Loucy (cell line): ENCODE measurements at regions not wholly inside any gene's neighbourhood (a gene's known extent, or its start where the extent isn't known, plus 50 kb on each side); places are given as distances from the start of the nearest gene placed in this dataset.

Experiments
- H2AFZ ChIP-seq: fragments of 200-600 bp; sonication (generic); 2 replicates; pipeline ENCODE4 v1.6.0; 2016; ENCODE audit warnings: antibody characterized with exemption, mild to moderate bottlenecking, low read length, moderate library complexity
- H3F3A ChIP-seq: fragments of 200-600 bp; 2 replicates; pipeline ENCODE4 v1.6.0; 2016; ENCODE audit warnings: antibody characterized with exemption, low read depth, mild to moderate bottlenecking
- H3K27me3 ChIP-seq: fragments of 200-600 bp; sonication (generic); 2 replicates; pipeline ENCODE4 v1.6.1; 2014; ENCODE audit warnings: low read length, mild to moderate bottlenecking; ENCODE audit not compliant: insufficient read depth, poor library complexity, severe bottlenecking
- H3K36me3 ChIP-seq: fragments of 200-600 bp; sonication (generic); 2 replicates; pipeline ENCODE4 v1.6.1; 2016; ENCODE audit warnings: low read length; ENCODE audit not compliant: insufficient read depth
- H3K4me1 ChIP-seq: fragments of 200-600 bp; sonication (generic); 2 replicates; pipeline ENCODE4 v1.5.1; 2014; ENCODE audit warnings: low read length, mild to moderate bottlenecking; ENCODE audit not compliant: insufficient read depth, poor library complexity, severe bottlenecking
- H3K4me2 ChIP-seq: fragments of 200-600 bp; sonication (generic); 2 replicates; pipeline ENCODE4 v1.6.0; 2014; ENCODE audit warnings: antibody characterized with exemption, low read length, low read depth, mild to moderate bottlenecking; ENCODE audit not compliant: poor library complexity, severe bottlenecking
- H3K4me3 ChIP-seq: fragments of 200-600 bp; sonication (generic); 2 replicates; pipeline ENCODE4 v1.5.1; 2014; ENCODE audit warnings: low read length, mild to moderate bottlenecking, mixed read lengths; ENCODE audit not compliant: poor library complexity, severe bottlenecking
- H3K79me2 ChIP-seq: fragments of 200-600 bp; sonication (generic); 2 replicates; pipeline ENCODE4 v1.6.1; 2014; ENCODE audit warnings: low read length; ENCODE audit not compliant: insufficient read depth
- H3K9ac ChIP-seq: fragments of 200-600 bp; sonication (generic); 2 replicates; pipeline ENCODE4 v1.6.0; 2014; ENCODE audit warnings: mild to moderate bottlenecking, low read depth, low read length, moderate library complexity; ENCODE audit not compliant: poor library complexity, severe bottlenecking
- H3K9me2 ChIP-seq: fragments of 200-600 bp; sonication (generic); replicated peaks from 2 replicates; pipeline ENCODE4 v1.6.1; 2016; ENCODE audit warnings: low read depth, low read length, mixed read lengths
- H3K9me3 ChIP-seq: fragments of 200-600 bp; sonication (generic); 2 replicates; pipeline ENCODE4 v1.6.1; 2014; ENCODE audit warnings: mild to moderate bottlenecking, antibody characterized with exemption, low read length, low read depth; ENCODE audit not compliant: insufficient read depth
- H4K20me1 ChIP-seq: fragments of 200-600 bp; sonication (generic); 2 replicates; pipeline ENCODE4 v1.6.0; 2014; ENCODE audit warnings: antibody characterized with exemption, low read length, mild to moderate bottlenecking; ENCODE audit not compliant: insufficient read depth, poor library complexity, severe bottlenecking
- CTCF ChIP-seq: fragments of 200-600 bp; sonication (generic); conservative IDR thresholded peaks from 2 replicates; pipeline ENCODE4 v1.5.1; 2014; ENCODE audit warnings: mild to moderate bottlenecking, antibody characterized with exemption, low read length
- EZH2phosphoT487 ChIP-seq: fragments of 200-600 bp; IDR thresholded peaks from 2 replicates; pipeline ENCODE4 v1.6.1; 2018; ENCODE audit warnings: antibody characterized with exemption, mild to moderate bottlenecking, moderate library complexity, borderline replicate concordance

- Histone ChIP-seq H3F3A (no peaks in the 10 kb centered on the region), H3K27me3 (no peaks in the 10 kb centered on the region), H3K4me2 (no peak overlapping the region), H3K36me3 (no peaks in the 10 kb centered on the region), H3K9ac (no peak overlapping the region), H2AFZ (no peak overlapping the region), H3K4me3 (no peak overlapping the region), H3K9me2 (no peaks in the 10 kb centered on the region), H4K20me1 (no peaks in the 10 kb centered on the region), H3K4me1 (peaks cover 7% of the 10 kb centered on the region), H3K79me2 (no peaks in the 10 kb centered on the region), H3K9me3 (no peaks in the 10 kb centered on the region)
- TF ChIP-seq EZH2phosphoT487, result no peak
- TF ChIP-seq CTCF, result no peak
These were observed 649.5 kb upstream of the CCDC179 start for GRCh38 chr11:23509821-23510220.

GRCh38 chr11:23519194-23519593, 658.9 kb upstream of the CCDC179 start:
- Histone ChIP-seq H3K9ac (no peak overlapping the region), H3K27me3 (no peaks in the 10 kb centered on the region), H3K4me2 (no peak overlapping the region), H3K9me2 (no peaks in the 10 kb centered on the region), H3K4me1 (peaks cover 7% of the 10 kb centered on the region), H4K20me1 (no peaks in the 10 kb centered on the region), H3K79me2 (no peaks in the 10 kb centered on the region), H3K36me3 (no peaks in the 10 kb centered on the region), H2AFZ (no peak overlapping the region), H3F3A (no peaks in the 10 kb centered on the region), H3K4me3 (no peak overlapping the region), H3K9me3 (no peaks in the 10 kb centered on the region)
- TF ChIP-seq EZH2phosphoT487 (no peak), CTCF (no peak)

GRCh38 chr11:23520226-23520960, 660.1 kb upstream of the CCDC179 start:
- Histone ChIP-seq H3K36me3 (no peaks in the 10 kb centered on the region), H3K4me3 (no peak overlapping the region), H3K4me2 (no peak overlapping the region), H2AFZ (no peak overlapping the region), H3K4me1 (peaks cover 2% of the 10 kb centered on the region), H4K20me1 (no peaks in the 10 kb centered on the region), H3K9me3 (no peaks in the 10 kb centered on the region), H3K9me2 (no peaks in the 10 kb centered on the region), H3K27me3 (no peaks in the 10 kb centered on the region), H3K79me2 (no peaks in the 10 kb centered on the region), H3K9ac (no peak overlapping the region), H3F3A (no peaks in the 10 kb centered on the region)
- TF ChIP-seq CTCF (no peak), EZH2phosphoT487 (no peak)
